Neural progenitor cell (in vitro differentiated cells): ENCODE measurements at regions not wholly inside any gene's neighbourhood (a gene's known extent, or its start where the extent isn't known, plus 50 kb on each side); places are given as distances from the start of the nearest gene placed in this dataset.

ENCODE experiments used
- CTCF ChIP-seq: fragments of 200-600 bp; sonication (generic); IDR thresholded peaks from 2 replicates; pipeline ENCODE4 v1.5.1; 2017; ENCODE audit warnings: antibody characterized with exemption, mild to moderate bottlenecking
- EZH2 ChIP-seq: fragments of 200-600 bp; sonication (generic); IDR thresholded peaks from 2 replicates; pipeline ENCODE4 v1.6.1; 2017; ENCODE audit warnings: antibody characterized with exemption, mild to moderate bottlenecking, moderate library complexity

- TF ChIP-seq CTCF (no peak), EZH2 (no peak)
Measured at GRCh38 chr11:38582756-38583155, 1984.7 kb upstream of the RAG2 start.
